GM18498 (cell line): ENCODE measurements at regions not wholly inside any gene's neighbourhood (a gene's known extent, or its start where the extent isn't known, plus 50 kb on each side); places are given as distances from the start of the nearest gene placed in this dataset.

ENCODE experiments used
- ATAC-seq: cut with Tn5 transposase; IDR thresholded peaks from one replicate; pipeline ENCODE4 v1.9.1; 2021; ENCODE audit warnings: mild to moderate bottlenecking, moderate library complexity; ENCODE audit not compliant: unreplicated experiment

DNA sequence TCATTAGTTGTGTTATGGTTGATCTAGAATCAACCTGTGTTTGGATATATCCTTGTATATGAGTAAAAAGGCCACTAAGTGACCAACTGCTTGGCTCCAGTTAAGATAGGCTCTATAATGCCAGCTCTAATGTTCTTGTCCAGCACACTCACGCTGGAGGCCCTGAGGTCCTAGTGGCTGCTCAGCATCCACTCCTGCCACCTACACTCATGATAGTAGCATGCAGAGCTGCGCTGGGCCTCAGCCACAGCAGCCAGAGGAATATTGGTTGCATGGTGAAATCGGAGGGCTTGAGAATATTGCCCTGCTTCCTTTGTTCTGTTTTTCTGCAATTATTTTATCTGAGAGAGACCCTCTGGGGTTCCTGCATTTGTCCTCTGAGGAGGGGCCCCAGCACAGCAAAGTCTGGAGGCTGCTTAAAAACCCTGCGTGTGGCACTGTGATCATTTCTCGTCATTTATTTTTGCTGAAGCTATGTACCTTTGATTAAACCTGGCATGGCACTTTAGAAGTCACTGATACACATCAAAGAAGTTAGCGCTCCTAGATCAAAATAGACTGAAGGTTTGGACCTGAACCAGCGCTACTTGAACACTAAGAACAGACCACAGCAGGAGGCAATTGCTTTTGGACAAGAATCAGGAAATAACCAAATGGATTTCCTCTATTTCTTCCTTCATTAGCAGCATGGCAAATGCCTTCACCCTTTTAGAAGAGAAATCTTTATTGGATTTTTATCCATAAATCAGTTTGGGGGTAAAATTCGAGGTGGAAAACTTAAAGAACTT lies 398.4 kb upstream of the ID4 start:
- ATAC-seq, result no peak

DNA sequence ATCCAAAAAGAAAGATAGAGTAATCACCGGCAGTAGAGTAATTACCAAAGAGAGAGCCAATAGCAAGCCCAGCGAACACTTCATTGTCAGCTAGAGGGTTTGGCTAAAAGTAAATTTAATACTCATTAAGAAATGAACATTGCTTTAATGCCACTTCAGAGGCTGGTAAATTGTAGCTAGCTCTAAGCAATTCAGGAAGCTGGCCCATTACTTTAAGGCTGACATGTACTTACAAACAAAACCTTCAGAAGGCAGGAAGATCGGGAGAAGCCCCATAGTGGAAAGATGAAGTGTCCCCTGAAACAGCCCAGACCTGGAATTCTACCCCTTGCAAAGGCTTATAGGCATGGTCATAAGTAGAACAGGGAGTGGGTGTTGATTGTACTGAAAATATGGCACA lies 396.6 kb upstream of the ID4 start:
- no peak for ATAC-seq

DNA sequence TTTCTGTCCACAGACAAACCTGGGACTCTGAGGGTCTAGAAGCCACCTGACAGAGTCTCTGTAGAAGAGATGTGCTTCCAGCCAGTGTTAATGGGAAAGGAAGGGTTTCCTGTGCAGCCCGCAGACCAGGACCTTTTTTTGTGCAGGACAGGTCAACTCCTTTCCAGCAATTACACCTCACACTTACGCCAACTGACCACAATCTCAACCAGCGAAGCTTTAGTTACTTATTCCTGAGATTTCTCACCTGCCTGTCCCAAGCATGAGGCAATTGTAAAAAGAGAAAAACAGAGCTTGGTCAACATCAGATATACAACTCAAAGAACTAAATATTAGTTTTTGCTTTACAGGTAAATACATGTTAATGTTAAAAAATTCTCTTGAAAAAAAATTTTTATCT lies 393.8 kb upstream of the ID4 start:
- no peak for ATAC-seq

DNA sequence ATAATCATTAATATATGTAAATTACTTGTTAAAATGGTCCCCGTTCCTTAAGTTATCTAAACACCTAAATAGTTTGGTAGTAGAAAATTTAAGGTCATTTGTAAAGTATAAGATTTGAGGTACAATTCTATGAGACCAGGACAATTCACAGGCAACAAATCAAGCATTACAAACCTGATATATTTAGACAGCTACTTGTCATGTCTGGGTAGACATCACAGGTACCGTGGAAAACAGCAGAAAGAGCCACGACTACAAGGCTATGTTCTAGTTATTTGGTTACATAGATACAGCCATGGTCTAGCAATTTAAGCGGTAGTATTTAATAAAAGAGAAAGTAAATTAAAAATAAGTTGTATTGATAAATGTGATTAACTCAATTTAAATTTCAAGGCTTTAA lies 393.1 kb upstream of the ID4 start:
- ATAC-seq, result no peak

DNA sequence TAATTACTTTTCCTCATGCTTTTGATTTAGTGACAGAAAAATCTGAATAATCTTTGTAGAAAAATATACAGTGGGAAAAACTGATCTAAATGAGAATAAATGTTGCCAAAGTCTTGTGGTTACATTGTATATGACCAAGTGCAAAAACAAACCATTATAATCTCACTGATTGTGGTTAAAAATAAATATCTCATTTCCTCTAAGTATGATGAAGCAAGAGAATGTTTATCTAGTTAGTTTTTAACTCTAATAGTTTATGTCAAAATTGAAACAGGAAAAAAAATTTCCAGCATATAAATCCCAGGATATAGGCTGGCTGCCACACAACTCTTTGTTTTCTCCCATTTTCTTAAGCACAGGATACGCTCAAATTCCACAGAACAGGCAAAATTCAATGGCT lies 392.7 kb upstream of the ID4 start:
- no peak for ATAC-seq

DNA sequence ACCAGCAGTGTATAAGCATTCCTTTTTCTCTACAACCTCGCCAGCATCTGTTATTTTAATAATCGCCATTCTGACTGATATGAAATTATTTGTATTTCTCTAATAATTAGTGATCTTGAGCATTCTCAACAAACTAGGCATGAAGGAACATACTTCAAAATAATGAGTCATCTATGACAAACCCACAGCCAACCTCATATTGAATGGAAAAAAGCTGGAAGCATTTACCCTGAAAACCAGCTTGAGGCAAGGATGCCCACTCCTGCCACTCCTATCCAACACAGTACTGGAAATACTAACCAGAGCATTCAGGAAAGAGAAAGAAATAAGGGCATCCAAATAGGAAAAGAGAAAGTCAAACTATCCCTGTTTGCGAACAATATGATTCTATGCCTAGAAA lies 390.6 kb upstream of the ID4 start:
- ATAC-seq, result no peak

DNA sequence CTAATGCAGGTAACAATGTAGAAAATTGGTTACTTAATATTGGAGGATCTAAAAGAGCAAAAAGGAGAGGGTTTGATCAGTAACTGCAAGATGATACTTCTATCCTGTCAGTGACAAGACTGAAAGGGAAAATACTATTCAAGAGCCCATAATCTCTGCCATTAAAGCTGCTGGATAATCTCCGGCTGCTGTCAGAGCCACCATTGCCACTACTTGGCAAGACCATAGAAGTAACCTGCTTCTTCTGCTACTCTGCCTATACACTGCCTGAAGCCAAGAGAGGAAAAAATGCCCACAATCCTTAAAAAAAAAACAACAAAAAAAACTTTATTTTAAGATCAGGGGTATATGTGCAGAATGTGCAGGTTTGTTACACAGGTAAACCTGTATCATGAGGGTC lies 386.5 kb upstream of the ID4 start:
- no peak for ATAC-seq

DNA sequence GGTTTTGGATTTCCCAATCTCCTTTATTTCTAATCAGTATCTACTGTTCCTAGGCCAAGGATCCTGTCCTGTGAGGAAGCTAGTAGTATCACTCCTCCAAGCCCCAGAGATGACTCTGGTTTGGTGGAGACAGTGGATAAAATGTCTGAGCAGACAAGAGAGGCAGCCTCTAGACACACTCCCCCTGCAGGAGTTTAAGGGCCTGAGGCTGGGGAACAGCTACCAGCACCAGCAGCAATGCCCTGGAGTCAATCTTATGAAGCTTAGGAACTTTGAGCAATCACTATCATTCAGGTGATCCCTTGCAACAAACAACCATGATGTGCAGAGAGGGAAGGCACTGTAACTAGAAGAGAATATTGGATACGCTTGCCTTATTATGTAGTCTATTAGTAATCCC lies 384.7 kb upstream of the ID4 start:
- ATAC-seq, result no peak

DNA sequence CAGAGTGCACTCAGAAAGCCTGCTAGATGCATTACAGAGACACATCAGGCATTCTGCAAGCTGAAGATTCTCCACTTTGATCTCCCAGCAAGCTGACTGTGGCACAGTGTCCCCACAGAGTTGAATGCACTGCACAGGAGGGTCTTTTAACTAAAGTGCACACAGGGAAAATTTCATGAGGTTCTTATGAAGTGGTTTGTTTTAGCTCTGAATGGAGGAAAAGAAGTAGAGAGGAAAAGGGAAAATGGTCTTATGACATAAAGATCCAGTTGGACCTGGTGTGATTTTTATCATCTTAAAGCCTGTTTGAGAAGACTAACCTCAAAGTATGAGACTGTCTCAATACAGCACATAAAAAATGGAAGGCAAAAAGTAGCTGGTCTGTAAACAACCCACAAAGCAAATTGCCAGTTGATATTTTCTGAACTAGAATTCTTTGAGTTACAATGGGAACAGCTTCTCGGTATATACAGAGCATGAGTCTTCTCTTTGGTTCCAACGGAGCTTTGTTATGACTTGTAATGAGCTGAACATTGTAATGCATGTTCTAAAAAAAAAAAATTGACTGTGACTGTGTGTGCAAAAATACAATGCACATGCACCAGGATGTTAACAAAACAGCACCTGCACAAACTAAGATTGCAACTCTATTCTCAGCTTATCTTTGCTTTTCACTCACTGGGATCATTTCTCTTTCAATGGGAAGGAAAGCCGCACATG lies 383.0 kb upstream of the ID4 start:
- no peak for ATAC-seq

DNA sequence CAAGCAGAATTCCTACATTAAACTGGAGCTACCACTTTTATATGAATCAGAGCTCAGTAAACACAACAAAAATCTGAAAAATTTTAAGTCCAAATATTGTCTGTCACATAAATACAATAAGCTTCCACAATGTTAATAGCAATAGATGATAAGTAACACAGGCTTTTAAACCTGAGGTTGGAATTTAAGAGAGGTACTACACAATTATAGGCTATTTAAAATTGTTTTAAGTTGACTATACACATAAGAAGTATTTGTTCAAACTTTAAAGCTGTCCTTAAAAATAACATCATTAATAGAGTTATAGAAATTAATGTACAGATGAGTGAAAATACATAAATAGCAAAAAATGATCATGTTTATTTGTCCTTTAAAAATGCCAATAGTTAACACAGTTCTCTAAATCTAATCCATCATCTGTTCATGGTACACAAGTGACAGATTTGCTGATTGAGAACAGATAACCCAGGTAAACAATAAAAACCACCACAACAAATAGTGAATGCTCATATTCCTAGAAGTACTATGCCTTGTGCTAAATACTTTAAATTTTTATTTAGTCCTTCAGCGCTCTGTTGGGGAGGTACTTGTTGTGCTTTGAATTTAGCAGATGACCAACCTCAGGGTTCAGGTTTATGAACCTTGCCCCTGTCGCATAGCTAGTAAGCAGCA lies 382.3 kb upstream of the ID4 start:
- ATAC-seq, result no peak

DNA sequence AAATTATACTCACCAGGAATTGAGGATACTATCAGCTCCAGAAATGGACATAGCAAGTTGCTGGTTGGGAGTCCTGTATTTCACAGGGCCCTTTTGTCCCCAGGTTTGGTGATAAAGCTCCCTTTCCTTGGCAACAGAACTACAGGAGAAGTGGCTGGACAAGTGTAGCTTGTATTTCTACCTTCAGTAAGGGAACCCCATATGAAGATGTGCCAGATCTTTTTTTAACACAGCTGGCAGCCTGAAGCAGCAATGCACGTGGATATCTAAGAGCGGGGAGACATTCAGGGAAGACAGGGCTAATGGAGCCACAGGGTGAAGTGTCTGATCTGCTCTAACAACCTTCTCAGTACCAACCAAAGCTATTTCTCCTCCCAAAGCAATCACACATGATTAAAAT lies 373.9 kb upstream of the ID4 start:
- no peak for ATAC-seq

DNA sequence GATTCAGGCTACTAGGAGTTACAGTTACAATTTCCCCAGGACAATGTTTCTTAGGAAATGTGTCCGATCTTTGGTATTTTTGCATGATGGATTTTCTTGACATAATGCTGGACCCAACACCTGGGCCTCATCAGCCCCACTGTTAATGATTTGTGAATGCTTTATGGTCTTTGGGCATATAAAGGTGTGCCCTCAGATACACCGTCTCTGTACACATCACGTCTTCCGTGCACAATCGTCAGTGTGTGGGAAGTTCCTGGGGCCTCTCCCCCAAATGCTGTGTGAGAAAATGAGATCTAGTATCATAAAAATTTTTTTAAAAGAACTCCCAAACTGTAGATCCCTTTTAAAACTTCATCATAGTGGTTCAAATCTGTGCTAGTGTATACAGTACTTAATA lies 373.2 kb upstream of the ID4 start:
- no peak for ATAC-seq

DNA sequence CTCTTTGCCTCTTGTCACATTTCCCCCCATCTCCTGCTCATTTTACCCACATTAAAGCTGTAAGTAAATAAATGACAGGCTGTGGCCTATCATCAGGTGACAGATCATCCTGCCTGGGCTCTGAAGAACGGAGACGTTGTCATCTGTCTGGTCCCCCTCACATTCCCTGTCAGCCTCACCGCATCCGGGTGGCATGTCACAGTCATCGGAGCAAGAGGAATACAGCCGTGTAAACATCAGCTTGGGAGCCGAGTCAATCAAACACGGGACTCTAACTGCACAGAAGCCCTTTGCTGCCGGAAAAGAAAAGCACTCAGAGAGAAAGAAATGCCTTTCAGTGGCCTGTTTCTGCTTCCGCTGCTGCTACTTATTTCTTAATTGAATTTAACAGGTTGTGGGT lies 371.9 kb upstream of the ID4 start:
- no peak for ATAC-seq

DNA sequence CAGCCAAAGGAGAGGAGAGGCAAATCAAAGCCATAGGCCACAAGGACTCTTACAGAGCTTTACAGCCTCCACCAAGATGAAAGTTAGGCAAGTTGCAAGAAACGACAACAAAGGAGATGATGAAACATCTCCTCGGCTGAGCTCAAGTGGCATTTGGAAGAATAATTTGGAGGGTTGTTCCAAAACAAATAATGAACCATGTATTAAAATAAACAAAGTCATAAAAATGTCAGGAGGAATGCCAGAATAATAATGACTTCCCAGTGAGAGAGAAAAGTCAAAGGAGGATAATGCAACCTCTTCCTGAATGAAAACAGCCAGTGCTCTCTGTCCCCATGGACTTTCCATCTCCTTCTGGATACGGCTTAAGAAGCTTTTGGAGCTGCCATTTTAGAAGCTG lies 371.4 kb upstream of the ID4 start:
- no peak for ATAC-seq

DNA sequence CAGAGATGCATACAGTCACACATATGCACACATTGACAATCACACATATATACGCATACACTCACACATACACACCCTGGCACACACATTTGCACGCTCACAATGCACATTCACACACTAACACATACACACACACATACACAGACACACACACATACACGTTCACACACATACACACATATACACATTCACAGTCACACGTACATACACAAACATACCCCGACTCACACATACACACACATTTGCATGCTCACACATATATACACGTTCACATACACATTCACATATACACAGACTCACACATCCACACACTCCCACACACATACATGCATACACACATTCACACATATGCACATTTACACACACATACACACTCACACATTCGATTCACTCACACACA lies 366.8 kb upstream of the ID4 start:
- no peak for ATAC-seq

DNA sequence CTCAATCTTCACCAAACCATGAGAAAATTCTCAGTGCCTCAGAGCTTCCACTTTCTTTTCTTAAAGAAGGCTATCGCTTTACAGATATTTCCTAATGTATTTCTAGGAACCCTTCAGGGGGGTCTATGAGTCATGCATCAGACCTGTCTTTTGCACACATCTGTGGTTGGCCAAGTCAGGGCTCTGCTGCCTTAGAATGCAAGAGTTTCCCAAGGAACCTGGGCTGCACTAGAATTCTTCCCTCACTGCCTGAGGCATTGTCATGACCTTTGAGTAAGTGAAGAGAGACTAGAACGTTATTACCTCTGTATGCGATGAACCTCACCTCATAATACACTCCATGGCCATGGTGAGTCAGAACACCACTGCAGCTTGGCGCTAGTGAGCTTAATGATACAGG lies 365.0 kb upstream of the ID4 start:
- no peak for ATAC-seq

DNA sequence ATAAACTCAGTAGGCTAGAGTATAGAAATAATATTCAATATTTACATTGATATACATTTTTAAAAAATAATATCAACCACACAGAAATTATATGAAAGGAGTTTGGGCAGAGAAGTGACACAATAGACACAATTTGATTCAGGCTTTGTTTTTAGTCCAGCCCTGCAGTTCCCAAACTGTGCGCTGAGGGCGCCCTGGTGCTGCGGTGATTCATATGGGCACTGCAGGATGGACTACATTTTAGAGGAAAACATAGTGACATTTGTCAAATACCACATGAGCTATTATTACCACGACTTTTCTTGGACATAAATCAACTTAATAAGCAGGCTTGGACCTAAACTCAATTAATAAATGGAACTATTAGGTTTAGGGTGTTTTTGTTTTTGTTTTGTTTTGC lies 364.3 kb upstream of the ID4 start:
- ATAC-seq, result no peak

DNA sequence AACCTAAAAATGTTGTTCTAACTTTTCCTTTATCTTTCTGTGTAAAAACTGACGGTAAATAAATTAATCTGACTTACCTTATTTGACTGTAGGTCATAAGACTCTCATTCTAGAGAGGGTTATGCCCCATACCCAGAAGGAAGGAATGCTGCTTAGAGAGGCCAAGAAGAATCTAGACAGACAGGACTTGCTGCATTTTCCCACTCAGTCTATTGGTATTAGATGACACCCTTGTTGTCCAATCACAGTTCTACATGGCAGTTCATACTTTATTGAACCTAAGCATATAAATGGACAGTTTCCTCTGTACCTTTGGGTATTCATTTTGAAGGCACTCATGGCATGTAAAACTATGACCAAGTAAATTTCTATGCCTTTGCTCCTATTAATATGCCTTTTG lies 359.6 kb upstream of the ID4 start:
- ATAC-seq, result no peak

DNA sequence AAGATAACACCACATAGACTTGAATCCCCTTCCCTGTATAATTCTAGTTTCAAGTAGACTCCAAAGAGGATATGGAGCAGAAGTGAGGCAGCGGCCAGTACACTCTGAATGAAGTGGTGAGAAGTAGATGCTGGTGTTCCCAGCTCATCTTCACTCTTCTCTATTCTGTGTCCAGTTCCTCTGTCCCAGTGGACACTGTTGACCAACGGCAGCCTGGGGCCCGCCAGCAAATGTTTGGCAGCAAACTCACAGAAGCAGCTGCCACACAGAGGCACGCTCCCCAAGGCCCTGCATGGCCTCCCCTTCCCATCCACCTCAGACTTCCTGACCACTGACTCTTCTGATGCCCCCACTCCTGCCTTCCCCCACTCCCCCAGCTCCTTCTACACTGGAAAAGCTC lies 358.9 kb upstream of the ID4 start:
- ATAC-seq, result no peak

DNA sequence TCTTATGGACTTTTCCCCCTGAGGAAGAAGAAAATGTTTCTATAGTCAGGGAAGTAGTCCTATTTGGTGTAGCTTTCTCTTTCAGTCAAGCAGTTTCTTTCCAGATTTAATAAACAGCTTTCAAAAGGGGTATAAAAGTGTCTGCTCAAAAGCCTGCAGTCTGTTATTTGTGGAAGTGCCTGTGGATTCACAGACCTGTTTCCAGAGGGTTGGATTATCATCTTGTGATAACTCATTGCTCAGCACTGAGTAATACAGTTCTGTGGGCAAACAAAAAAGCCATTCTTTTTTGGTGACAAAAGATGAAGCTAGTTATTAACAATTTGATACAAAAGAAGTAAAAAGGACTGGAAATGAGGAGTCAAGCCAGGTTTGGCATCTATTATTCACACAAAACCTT lies 358.2 kb upstream of the ID4 start:
- no peak for ATAC-seq

DNA sequence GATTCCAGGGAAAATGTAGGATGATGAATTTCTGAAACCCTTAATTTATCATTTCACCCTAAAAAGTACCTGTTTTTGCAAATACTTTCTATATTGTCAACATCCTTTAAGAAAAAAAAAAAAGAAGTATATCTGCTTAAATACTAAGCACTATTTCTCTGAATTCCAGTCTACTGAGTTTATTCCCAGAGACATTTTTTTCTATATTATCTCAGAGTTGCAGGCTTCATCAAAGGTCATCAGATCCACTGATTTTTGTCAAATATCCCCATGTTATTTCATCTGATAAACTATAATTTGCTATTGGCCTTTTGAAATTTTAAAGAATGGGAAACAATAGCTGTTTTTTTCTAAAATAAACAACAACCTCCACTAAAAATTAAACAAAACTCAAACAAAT lies 357.6 kb upstream of the ID4 start:
- ATAC-seq, result no peak
